GM12878 (cell line): ENCODE measurements at regions not wholly inside any gene's neighbourhood (a gene's known extent, or its start where the extent isn't known, plus 50 kb on each side); places are given as distances from the start of the nearest gene placed in this dataset.
"Not testable (repeated sequence)": the region's sequence is repeated elsewhere in the genome, so short reads cannot be mapped to it uniquely, and the experiment has no call there.

ENCODE experiments used
- ATAC-seq: fragments of 200-7000 bp; cut with Tn5 transposase; 3 replicates; pipeline ENCODE4 v1.9.1; 2020; ENCODE audit warnings: mild to moderate bottlenecking, moderate library complexity
- BruUV-seq: library from RNA; stranded (reverse); fragments of 400-500 nt; replicated peaks from 2 replicates; lab custom pipeline; 2021; lab: Mats Ljungman, UMichigan
- CTCF ChIA-PET: fragments of 300-600 bp; sonication (Branson Sonifier 250); formaldehyde crosslinking; extraction: SDS; loops from one replicate; lab custom pipeline; 2021; ENCODE audit warnings: inconsistent platforms; lab: Yijun Ruan, JAX
- POLR2A ChIA-PET: fragments of 350-600 bp; formaldehyde crosslinking; extraction: SDS; loops from one replicate; lab custom pipeline; 2021; ENCODE audit warnings: inconsistent platforms; lab: Charles Lee
- RAD21 ChIA-PET: fragments of 300-600 bp; sonication (Branson Sonifier 250); formaldehyde crosslinking; loops from one replicate; lab custom pipeline; 2023; ENCODE audit warnings: antibody characterized with exemption; ENCODE audit not compliant: unreplicated experiment; lab: Charles Lee
- SMC1A ChIA-PET: fragments of 300-600 bp; sonication (Branson Sonifier 250); formaldehyde crosslinking; loops from one replicate; lab custom pipeline; 2023; ENCODE audit not compliant: unreplicated experiment, uncharacterized antibody; lab: Charles Lee
- DNase-seq: peaks from one replicate; pipeline ENCODE4 v3.0.0-alpha.2; 2011; ENCODE audit warnings: low read depth, low spot score
- FAIRE-seq: peaks from 3 replicates; lab custom pipeline; 2011; peaks lifted over from hg19 to GRCh38; lab: Jason Lieb, UNC
- H2AFZ ChIP-seq: 2 replicates; pipeline ENCODE4 v1.6.0; 2011; ENCODE audit warnings: low read depth, low read length, control low read depth; ENCODE audit not compliant: control insufficient read depth
- H3K27ac ChIP-seq: 2 replicates; pipeline ENCODE4 v1.5.1; 2011; ENCODE audit warnings: control low read depth; ENCODE audit not compliant: control insufficient read depth, insufficient read depth
- H3K27me3 ChIP-seq, 2 experiments: replicated peaks in 1 of 2; 2 replicates each; pipeline versions ENCODE4 v1.6.0 to v1.6.1; 2011; ENCODE audit warnings: low read length in 1 of 2; ENCODE audit not compliant: control insufficient read depth in 2 of 2, insufficient read depth in 2 of 2
- H3K36me3 ChIP-seq, 2 experiments: 2 replicates each; pipeline ENCODE4 v1.5.1; 2011; ENCODE audit warnings: low read length in 1 of 2; ENCODE audit not compliant: control insufficient read depth in 2 of 2, insufficient read depth in 2 of 2
- H3K4me1 ChIP-seq: 2 replicates; pipeline ENCODE4 v1.6.1; 2011; ENCODE audit warnings: mild to moderate bottlenecking, low read length, moderate library complexity, mixed read lengths; ENCODE audit not compliant: control insufficient read depth, insufficient read depth
- H3K4me2 ChIP-seq: 2 replicates; pipeline ENCODE4 v1.6.0; 2011; ENCODE audit warnings: control low read depth; ENCODE audit not compliant: control insufficient read depth, insufficient read depth
- H3K4me3 ChIP-seq: fragments of 200-600 bp; sonication (generic); 2 replicates; pipeline ENCODE4 v1.5.1; 2016
- H3K79me2 ChIP-seq: 2 replicates; pipeline ENCODE4 v1.6.0; 2011; ENCODE audit warnings: low read length; ENCODE audit not compliant: control insufficient read depth, insufficient read depth
- H3K9ac ChIP-seq: 2 replicates; pipeline ENCODE4 v1.8.0; 2011; ENCODE audit warnings: low read length, control low read depth, mixed read lengths; ENCODE audit not compliant: control insufficient read depth, insufficient read depth
- H3K9me3 ChIP-seq: replicated peaks from 3 replicates; pipeline ENCODE4 v1.5.1; 2011; ENCODE audit warnings: mild to moderate bottlenecking, low read length; ENCODE audit not compliant: control insufficient read depth, insufficient read depth
- H4K20me1 ChIP-seq: 2 replicates; pipeline ENCODE4 v1.6.0; 2011; ENCODE audit not compliant: control insufficient read depth, insufficient read depth
- WGBS: methylation state at CpG from one replicate; pipeline ENCODE4 v1.1.6; 2016; ENCODE audit warnings: low lambda C conversion rate; ENCODE audit not compliant: insufficient replicate concordance, insufficient coverage; ENCODE audit errors: missing lambda C conversion rate; 5-methylcytosine and 5-hydroxymethylcytosine counted together
- in situ Hi-C: fragments of 300-500 bp; cut with MboI; formaldehyde crosslinking; loops from 9 replicates; pipeline ENCODE4 v1.14.3; 2018; ENCODE audit warnings: mixed read lengths
- intact Hi-C: fragments of 100-400 bp; cut with micrococcal nuclease; formaldehyde crosslinking; loops from one replicate; pipeline ENCODE4 v1.14.2; 2022; ENCODE audit not compliant: unreplicated experiment

DNA sequence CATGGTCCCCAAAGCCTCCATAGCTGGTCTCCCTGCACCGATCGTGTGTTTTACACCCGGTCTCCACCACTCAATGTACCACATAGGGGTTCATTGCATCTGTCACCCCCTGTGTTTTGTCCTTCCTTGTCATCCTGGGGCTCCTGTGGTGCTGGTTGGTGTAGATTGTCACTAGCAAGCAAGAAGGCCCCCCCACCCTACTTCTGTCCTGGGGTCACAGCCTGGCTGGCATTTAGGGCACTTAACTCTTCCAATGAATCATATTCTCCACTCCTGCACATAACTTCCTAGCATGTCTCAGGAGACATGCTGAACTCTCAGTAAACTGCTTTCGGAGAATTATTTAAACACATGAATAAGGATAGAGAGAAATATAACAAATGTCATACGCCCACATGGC lies 161.4 kb downstream of the BCL2L11 start:
- H3K4me1 ChIP-seq, H3K27ac ChIP-seq, H4K20me1 ChIP-seq, H3K4me3 ChIP-seq, SMC1A ChIA-PET, BruUV-seq, H3K9me3 ChIP-seq, H2AFZ ChIP-seq, DNase-seq, in situ Hi-C loops, intact Hi-C loops, H3K27me3 ChIP-seq, POLR2A ChIA-PET, ATAC-seq, H3K79me2 ChIP-seq, H3K9ac ChIP-seq, RAD21 ChIA-PET, FAIRE-seq, H3K36me3 ChIP-seq, H3K4me2 ChIP-seq, CTCF ChIA-PET: not testable (repeated sequence)
- WGBS = no CpG with 5 or more reads among the region's 5 CpGs

DNA sequence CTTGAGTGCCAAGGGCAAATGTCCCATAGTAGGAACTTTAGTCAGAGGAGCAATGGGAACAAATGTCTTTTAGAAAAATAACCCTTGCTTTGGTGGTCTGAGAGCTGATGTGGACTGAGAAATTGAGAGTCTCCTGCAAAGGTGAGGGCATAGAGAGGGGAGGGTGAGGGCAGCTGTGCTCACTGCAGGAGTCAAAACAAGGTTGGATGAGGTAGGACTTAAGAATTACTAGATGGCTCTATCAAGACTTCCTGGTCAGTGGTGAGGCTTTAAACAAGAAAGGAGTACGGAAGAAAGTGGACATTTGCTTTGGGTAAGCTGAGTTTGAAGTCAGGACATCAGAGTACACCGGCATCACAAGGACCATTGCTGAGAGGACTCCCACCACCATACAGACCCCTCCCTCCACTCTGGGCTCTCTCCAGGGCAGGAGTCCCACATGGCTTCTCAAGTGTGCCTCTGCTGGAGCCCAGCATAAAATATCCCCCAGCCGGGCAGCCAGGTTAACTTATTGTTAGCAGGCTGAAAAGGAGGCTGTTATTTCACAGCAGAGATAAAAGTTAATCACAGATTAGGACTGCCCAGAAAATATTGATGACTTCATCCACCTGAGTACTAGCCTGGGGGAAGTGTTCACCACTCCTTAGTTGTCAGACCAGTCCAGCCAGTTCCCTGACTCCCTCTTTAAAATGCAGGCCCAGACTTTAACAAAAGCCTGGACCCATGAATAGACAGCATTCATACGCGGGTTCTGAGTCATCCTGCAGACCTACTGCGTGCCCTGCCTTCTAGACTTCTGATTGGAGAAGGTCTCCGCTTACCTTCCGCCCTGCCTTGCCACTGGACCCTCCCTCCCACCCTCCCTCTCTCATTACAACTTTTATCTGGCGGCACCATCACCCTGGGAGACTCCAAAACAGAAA lies 167.2 kb downstream of the BCL2L11 start:
- BruUV-seq, SMC1A ChIA-PET, H3K27ac ChIP-seq, H3K27me3 ChIP-seq, H3K9me3 ChIP-seq, CTCF ChIA-PET, H3K79me2 ChIP-seq, POLR2A ChIA-PET, H2AFZ ChIP-seq, in situ Hi-C loops, ATAC-seq, H3K9ac ChIP-seq, H4K20me1 ChIP-seq, H3K36me3 ChIP-seq, intact Hi-C loops, DNase-seq, H3K4me2 ChIP-seq, H3K4me3 ChIP-seq, H3K4me1 ChIP-seq, FAIRE-seq, RAD21 ChIA-PET: not testable (repeated sequence)
- WGBS = 60% methylated on average over 6 of the region's 9 CpGs

DNA sequence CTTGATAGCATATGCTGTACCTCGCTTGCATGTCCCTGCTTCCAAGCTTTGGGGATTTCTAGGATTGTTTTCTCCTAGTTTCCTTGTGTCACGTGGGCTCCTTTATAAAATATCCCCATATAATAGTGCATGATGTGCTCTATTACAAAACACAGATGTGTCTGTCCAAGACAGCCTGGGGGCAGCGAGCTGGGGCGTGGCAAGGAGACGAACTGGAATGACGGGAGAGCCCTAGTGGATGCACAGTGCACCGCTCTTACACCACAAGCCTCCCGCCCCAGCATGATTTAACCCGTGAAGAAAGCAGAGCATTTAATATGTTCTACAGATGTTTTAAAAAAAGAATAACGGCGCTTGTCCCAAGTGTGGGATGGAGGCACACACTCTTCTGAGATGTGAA lies 169.7 kb downstream of the BCL2L11 start:
- H3K27ac ChIP-seq, H3K9me3 ChIP-seq, H2AFZ ChIP-seq, SMC1A ChIA-PET, DNase-seq, in situ Hi-C loops, POLR2A ChIA-PET, H4K20me1 ChIP-seq, H3K79me2 ChIP-seq, FAIRE-seq, ATAC-seq, RAD21 ChIA-PET, H3K9ac ChIP-seq, H3K27me3 ChIP-seq, H3K4me3 ChIP-seq, H3K4me2 ChIP-seq, H3K4me1 ChIP-seq, intact Hi-C loops, H3K36me3 ChIP-seq, BruUV-seq, CTCF ChIA-PET: not testable (repeated sequence)
- WGBS = 75% methylated on average over 6 of the region's 11 CpGs

DNA sequence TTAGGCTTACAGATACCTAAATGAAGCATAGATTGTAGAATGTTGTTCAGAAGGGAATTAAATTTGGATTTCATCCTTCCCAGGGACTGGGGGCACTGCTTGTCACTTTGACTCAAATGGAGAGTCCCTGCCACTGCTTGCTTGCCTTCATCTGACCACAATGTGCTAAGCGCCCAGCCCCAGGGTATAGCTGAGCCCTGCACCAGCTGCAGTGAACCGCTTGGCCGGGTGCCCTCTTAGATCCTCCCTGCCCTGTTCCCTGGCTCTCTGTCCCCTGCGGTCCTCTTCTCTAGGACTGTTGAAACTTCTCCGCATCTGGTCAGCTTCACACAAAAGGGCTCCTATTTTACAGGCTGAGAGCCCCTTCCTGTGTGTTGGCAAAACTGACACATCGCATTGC lies 170.9 kb downstream of the BCL2L11 start:
- BruUV-seq, H3K9ac ChIP-seq, FAIRE-seq, H3K9me3 ChIP-seq, intact Hi-C loops, in situ Hi-C loops, H4K20me1 ChIP-seq, H2AFZ ChIP-seq, H3K79me2 ChIP-seq, H3K27ac ChIP-seq, H3K36me3 ChIP-seq, RAD21 ChIA-PET, H3K4me2 ChIP-seq, H3K4me1 ChIP-seq, CTCF ChIA-PET, DNase-seq, H3K27me3 ChIP-seq, POLR2A ChIA-PET, SMC1A ChIA-PET, H3K4me3 ChIP-seq: not testable (repeated sequence)
- ATAC-seq = peak; percentile 68
- WGBS = 8% methylated on average over 5 of the region's 6 CpGs
